HuH-7.5 (cell line): ENCODE measurements at regions not wholly inside any gene's neighbourhood (a gene's known extent, or its start where the extent isn't known, plus 50 kb on each side); places are given as distances from the start of the nearest gene placed in this dataset.
"Not testable (repeated sequence)": the region's sequence is repeated elsewhere in the genome, so short reads cannot be mapped to it uniquely, and the experiment has no call there.

ENCODE experiments used
- DNase-seq: peaks from one replicate; pipeline ENCODE4 v3.0.0; 2011; ENCODE audit warnings: low spot score

- DNase-seq = no peak
Measured at GRCh38 chr12:38016602-38017001, 300.0 kb upstream of the ALG10B start.

DNA sequence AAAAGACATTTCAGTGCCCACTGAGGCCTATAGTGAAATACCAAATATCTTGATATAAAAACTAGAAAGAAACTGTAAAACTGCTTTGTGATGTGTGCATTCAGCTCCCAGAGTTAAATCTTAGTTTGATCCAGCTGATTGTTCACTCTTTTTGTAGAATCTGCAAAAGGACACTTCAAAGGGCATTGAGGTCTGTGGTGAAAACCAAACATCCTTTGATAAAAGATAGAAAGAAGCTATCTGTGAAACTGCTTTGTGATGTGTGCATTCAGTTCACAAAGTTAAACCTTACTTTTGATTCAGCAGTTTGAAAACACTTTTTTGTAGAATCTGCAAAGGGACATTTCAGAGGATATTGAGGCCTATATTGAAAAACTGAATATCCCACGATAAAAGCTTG lies 290.7 kb upstream of the ALG10B start:
- DNase-seq = no peak

- DNase-seq = no peak
Measured at GRCh38 chr12:38053113-38053512, 263.5 kb upstream of the ALG10B start.

- peak; percentile 49 for DNase-seq
Measured at GRCh38 chr12:38053655-38054464, 262.7 kb upstream of the ALG10B start.

DNA sequence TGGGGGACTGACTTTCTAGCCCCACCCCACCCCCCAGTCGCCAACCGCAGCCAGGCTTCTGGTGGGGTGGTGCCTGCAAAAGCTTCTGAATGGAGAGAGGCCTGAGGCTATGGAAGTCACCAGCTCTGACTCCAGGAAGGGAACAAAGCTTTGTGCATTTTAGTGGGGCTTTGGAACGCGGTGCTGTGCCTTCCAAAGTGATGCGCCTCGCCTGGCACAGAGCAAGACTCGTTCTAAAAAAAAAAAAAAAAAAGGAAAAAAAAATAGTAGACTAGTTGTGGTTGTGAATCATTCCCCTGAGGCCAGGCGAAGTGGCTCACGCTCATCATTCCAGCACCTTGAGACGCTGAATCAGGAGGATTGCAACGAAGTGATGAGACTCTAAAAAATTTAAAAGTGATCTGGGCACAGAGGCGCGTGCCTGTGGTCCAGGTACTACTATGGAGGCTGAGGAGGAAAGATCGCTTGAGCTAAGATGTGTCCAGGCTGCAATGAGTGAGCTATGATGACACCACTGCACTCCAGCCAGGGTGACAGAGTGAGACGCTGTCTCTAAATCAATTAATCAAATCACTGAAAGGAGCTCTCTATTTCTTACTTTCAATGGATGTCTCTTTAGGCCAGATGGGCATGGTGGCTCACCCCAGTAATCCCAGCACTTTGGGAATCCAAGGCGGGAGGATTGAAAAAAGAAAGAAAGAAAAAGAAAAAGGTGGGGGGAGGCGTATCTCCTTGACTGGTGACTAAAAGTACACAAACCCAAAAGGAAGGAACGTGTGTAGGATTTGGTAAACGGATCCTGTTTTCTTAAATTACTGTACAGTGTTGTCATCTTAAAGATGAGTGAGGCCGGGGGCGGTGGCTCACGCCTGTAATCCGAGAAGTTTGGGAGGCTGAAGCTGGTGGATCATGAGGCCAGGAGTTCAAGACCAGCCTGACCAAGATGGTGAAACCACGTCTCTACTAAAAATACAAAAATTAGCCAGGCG lies 259.6 kb upstream of the ALG10B start:
- DNase-seq = no peak

DNA sequence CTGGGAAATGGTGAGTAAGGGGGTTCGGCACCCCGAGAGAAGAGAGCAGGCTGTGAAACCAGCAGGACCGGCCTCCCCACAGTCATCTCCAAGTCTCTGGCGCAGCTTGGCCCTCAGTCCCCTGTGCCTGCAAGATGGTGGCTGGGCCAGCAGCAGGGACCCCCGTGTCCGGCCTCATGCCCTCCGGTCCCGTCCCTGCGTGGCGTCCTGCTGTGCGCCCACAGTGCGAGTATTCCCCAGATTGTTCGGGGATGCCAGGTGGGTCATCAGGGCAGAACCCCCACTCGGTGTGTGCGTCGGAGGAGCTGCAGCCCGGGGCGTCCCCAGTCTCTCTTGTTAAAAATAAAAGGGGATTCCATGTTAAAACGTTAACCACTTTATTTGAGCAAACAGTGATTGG lies 216.9 kb upstream of the ALG10B start:
- no peak for DNase-seq

GRCh38 chr12:38101753-38102152 lies 214.8 kb upstream of the ALG10B start:
- no peak for DNase-seq

DNA sequence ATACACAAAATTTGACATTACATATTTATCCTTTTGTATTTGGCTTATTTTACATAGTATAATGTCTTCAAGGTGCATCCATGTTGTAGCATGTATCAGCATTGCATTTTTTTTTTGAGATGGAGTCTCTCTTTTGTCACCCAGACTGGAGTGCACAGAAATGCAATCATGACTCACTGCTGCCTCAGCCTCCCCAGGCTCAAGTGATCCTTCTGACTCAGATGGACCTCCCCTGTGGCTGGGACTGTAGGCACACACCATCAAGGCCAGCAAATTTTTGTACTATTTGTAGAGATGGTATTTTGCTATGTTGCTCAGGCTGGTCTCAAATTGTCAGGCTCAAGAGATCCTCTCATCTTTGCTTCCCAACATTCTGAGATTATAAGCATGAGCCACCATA lies 214.4 kb upstream of the ALG10B start:
- DNase-seq = no peak

DNA sequence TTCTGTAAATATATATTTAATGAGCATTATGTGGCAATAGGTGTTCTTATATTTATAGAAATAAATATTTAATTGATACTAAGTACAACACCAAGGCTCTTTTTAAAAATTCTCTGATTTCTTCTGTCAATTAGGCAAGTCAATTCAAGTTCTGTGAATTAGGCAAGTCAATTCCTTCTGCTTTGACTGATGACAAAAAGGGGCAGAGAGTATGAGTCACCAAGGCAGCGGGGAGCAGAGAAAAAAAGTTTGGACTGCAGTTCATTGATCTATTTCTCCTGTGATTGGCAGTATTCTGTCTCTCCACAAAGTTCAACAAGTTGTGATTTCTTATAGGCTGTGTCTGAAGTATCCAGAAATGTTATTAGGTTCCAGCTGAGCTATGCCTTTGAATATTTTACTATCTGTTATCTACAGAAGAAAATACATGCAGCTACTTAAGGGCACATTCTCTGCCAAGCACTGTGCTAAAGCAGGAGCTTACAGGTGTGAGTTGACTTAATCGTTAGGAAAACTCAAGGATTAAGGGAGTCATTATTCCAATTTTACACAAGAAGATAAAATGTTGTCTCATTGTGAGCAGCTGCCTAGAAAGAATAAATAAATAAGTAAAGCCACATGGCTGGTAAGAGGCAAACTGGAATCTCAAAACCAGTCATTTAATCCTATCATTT lies 206.4 kb upstream of the ALG10B start:
- no peak for DNase-seq

DNA sequence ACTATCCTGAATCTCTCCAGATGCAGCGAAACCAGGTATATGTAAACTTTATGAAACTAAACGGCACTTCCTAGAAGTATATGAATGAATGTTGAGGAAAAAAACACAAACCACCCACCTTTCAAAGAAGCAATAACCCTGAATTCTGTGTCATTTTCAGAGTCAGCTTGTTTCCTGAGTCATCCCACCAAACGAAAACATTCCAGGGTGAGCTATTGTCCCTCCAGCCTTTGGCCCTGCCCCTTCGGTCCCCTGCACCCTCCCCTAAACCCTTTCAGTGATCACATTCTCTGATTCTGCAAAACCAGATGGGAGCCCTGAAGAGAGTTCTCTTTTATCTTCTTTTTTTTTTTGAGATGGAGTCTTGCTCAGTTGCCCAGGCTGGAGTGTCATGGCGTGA lies 202.6 kb upstream of the ALG10B start:
- no peak for DNase-seq

DNA sequence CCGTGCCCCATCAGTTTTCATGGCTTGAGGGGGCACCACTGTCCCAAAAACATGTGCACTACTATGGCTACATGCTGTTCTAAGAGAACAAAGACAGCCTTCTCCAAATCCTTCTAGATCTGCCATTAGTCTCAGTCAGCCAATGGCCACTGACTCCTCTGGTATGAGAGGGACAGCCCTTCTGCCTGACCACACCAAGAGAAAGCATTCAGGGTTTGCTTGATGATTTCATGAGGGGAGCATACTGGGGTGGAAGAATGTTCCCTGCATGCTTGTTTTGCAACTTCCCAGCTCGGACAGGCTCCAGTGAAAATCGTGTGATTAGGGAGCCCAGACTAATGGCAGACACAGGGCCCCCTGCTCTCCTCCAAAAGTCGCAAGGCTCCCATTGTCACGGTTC lies 199.6 kb upstream of the ALG10B start:
- no peak for DNase-seq

DNA sequence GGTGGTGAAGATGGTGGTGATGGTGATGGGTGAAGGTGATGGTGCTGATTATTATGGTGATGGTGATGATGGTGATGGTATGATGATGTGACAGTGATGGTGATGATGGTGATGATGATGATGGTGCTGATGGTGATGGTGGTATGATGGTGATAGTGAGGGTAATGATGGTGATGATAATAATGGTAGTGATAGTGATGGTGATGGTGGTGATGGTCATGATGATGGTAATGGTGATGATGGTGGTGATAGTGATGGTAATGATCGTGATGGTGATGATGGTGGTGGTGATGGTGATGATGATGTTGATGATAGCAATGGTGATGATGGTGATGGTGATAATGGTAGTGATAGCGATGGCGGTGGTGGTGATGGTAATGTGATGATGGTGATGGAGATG lies 197.9 kb upstream of the ALG10B start:
- no peak for DNase-seq

- no peak for DNase-seq
Measured at GRCh38 chr12:38120438-38120837, 196.1 kb upstream of the ALG10B start.

DNA sequence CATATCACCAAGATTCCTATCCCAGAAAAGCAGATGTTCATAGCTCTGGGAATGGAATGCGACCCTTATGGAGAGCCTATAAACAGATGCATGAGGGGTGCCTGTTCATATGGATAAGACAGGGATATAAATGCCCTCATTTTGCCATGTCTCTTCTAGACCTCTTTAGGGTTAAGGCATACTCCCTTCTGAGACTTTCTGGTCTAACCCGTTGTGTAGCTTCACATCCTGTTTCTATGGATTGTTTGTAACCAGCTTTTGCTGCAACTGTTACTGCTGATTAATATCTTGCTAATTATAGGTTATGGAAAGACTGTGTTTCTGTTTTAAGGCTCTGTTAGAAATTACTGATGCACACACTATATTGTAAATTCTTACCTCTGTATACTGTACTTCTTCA lies 193.5 kb upstream of the ALG10B start:
- DNase-seq = not testable (repeated sequence)

- no peak for DNase-seq
Measured at GRCh38 chr12:38123566-38124246, 192.9 kb upstream of the ALG10B start.

- DNase-seq = no peak
Measured at GRCh38 chr12:38124247-38125012, 192.1 kb upstream of the ALG10B start.

- DNase-seq = no peak
Measured at GRCh38 chr12:38132139-38132538, 184.4 kb upstream of the ALG10B start.

DNA sequence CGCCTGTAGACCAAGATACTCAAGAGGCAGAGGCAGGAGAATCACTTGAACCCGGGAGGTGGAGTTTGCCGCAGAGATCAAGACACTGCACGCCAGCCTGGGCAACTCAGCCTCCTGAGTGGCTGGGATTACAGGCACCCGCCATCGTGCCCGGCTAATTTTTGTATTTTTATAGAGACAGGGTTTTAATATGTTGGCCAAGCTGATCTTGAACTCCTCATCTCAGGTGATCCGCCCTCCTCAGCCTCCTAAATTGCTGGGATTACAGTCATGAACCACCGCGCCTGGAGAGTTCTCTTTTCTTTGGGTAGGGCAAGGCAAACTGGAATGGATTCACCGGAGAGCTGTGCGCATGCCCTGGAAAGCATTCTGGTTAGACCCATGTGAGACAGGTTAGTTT lies 179.3 kb upstream of the ALG10B start:
- DNase-seq = no peak

DNA sequence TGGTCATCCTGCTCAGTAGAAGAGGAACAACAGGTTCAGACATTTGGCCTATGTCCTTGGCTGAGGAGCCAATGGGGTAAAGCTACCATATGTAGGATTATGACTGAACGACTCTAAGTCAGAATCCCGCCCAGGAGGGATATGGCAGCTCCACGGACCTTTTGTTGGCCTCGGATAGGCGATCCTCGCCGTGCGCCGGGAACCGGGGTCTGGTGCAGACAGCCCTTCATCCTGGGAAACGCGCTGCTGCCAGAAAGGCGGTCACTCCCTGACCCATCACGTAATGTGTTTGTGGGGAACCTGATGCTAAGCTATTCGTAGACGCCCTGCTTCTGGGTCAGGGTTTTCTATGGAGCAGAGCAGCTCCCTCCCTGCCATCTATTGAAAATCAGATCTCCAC lies 178.9 kb upstream of the ALG10B start:
- no peak for DNase-seq

DNA sequence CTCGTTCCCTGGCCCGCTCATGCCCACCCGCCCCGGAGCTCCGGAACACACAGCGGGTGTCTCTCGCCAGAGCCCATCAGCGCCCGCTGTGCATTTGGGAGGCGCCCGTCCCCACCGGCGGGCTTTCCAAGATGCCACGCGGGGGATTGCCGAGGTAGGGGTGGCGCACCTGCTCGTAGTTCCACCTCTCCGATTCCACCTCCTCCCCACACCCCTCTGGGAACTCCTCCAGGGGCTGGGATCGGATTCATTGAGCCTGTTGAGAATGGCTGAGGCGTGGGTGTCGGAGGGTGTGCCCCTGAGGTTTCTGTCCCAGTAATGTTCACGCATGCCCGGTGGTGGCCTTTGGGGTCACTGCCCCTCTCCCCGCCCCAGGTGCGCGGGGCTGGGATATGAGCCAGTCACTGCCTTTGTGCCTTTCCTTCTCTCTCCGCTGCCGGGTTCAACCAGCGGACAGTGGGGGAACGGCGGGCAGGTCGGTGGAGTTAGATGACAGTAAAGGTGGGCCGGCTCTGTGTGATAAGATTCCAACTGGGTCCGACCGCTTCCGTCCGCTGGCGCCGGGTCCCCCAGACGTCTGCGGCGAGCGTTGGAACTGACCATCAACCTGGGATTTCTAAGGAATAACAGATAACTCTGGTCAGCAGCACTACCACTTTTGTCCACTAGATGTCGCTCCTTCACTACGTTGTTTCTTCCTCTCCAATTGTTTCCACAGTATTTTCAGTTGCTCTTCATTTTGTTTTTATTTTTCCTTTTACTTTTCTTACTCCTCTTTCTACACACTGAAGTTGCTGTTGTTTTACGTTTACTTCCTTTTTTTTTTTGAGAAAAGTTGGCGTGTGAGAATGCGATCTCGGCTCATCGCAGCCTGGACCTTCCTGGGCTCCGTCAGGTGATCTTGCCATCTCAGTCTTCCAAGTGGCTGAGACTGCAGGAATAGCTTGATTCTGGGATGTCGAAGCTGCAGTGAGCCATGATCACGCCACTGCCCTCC lies 178.1 kb upstream of the ALG10B start:
- DNase-seq = peak; percentile 51
